H1 (cell line): ENCODE measurements at regions not wholly inside any gene's neighbourhood (a gene's known extent, or its start where the extent isn't known, plus 50 kb on each side); places are given as distances from the start of the nearest gene placed in this dataset.

Experiments used
- EZH2 ChIP-seq: fragments of 200-600 bp; sonication (generic); IDR thresholded peaks from 2 replicates; pipeline ENCODE4 v1.7.1; 2012; ENCODE audit warnings: low read depth, mild to moderate bottlenecking, moderate library complexity, low read length, inconsistent platforms; ENCODE audit not compliant: severe bottlenecking
- KDM1A ChIP-seq: fragments of 200-600, 300-600 bp; sonication (generic); IDR thresholded peaks from 2 replicates; pipeline ENCODE4 v1.7.1; 2016; ENCODE audit warnings: mild to moderate bottlenecking, low read length, borderline replicate concordance
- POU5F1 ChIP-seq: IDR thresholded peaks from 2 replicates; pipeline ENCODE4 v1.6.1; 2011; ENCODE audit warnings: low read depth, mild to moderate bottlenecking, low read length, moderate library complexity

GRCh38 chr10:29701306-29701705 is 66.5 kb upstream of the SVIL start (continued):
- TF ChIP-seq POU5F1 (no peak), EZH2 (no peak), KDM1A (no peak)
